GM12801 (cell line): ENCODE measurements at regions not wholly inside any gene's neighbourhood (a gene's known extent, or its start where the extent isn't known, plus 50 kb on each side); places are given as distances from the start of the nearest gene placed in this dataset.

Experiments used
- TF ChIP-seq, protein P1 (sequence below): IDR thresholded peaks from one replicate; pipeline ENCODE4 v1.5.1; 2011; ENCODE audit warnings: control low read depth; ENCODE audit not compliant: insufficient read length; ENCODE audit errors: extremely low read depth

DNA sequence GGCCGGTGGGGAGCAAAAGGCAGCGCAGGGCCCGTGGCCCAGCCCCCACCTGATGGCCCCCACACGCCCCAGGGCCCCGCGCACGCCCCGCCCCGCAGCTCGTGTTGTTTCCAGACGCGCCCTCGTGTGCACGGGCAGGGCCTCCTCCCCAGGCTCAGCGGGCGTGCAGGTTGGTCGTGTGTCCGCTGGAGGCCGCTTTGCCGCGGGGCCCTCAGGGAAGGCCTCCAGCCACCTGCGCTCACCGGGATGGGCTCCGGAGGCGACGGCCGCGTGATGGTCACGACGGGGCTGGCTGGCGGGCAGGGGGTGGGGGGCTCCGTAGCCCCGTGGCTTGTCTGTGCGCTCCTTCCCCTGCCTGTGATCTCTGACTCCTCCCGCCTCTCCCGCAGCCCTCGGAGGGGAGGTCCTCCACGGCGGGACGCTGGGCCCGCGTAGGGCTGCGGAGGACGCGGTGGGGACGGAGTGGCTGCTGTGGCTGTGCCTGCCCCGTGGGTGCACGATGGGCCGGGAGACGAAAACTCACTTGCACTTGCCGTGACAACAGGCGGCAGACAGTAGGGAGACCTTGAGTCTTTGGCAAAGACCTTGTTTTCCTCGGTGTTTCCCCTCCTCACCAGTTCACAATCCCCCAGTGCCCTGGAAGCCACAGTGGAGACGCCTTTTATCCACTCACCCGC is 67.1 kb downstream of the RTP5 start:
- TF ChIP-seq, protein P1, sequence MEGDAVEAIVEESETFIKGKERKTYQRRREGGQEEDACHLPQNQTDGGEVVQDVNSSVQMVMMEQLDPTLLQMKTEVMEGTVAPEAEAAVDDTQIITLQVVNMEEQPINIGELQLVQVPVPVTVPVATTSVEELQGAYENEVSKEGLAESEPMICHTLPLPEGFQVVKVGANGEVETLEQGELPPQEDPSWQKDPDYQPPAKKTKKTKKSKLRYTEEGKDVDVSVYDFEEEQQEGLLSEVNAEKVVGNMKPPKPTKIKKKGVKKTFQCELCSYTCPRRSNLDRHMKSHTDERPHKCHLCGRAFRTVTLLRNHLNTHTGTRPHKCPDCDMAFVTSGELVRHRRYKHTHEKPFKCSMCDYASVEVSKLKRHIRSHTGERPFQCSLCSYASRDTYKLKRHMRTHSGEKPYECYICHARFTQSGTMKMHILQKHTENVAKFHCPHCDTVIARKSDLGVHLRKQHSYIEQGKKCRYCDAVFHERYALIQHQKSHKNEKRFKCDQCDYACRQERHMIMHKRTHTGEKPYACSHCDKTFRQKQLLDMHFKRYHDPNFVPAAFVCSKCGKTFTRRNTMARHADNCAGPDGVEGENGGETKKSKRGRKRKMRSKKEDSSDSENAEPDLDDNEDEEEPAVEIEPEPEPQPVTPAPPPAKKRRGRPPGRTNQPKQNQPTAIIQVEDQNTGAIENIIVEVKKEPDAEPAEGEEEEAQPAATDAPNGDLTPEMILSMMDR: no peak

DNA sequence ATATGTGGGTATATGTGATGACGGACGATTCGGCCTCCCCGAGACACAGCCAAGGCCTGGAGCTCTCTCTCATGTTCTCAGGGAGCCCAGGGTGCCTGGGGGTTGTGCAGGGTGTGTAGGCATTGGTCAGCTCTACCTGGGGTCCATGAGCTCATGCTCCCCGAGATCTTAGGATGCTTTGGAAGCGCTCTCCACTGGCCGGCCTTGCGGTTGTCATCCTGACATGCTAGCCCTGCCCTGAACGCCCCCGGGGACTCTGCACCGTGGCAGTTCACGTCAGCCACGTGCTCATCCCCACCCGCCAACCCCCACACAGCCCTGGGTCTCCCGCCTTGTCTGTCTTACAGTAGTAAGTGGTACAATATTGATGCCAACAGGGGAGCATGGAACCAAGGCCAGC is 67.8 kb downstream of the RTP5 start:
- TF ChIP-seq, protein P1: no peak

DNA sequence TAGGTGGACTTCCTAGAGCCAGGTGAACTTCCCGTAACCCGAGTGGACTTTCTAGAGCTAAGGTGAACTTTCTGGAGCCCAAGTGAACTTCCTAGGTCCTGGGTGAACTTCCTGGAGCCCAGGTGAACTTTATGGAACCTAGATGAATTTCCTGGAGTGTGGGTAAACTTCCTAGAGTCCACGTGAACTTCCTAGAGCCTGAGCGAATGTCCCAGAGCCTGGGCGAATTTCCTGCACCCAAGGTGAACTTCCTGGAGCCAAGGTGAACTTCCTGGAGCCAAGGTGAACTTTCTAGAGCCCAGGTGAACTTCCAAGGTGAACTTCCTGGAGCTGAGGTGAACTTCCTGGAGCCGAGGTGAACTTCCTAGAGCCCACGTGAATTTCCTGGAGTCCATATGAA is 70.0 kb downstream of the RTP5 start:
- TF ChIP-seq, protein P1: no peak

DNA sequence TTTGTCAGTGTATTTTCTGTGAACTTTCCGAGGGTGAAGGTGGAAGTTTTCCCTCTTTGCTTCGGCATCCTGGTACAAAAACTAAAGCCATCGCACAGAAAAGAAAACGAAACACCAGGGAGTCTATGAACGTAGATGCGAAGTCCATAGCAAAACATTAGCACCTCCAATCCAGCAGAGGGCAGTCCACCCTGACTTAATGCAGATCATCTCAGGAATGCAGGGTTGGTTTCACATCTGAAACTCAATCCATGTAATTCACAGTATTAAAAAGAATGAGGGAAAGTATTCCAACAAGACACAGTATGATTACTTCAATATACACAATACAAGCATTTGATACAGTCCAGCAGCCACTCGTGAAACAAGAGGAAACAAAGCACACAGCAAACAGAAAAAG is 70.8 kb downstream of the RTP5 start:
- TF ChIP-seq, protein P1: no peak

DNA sequence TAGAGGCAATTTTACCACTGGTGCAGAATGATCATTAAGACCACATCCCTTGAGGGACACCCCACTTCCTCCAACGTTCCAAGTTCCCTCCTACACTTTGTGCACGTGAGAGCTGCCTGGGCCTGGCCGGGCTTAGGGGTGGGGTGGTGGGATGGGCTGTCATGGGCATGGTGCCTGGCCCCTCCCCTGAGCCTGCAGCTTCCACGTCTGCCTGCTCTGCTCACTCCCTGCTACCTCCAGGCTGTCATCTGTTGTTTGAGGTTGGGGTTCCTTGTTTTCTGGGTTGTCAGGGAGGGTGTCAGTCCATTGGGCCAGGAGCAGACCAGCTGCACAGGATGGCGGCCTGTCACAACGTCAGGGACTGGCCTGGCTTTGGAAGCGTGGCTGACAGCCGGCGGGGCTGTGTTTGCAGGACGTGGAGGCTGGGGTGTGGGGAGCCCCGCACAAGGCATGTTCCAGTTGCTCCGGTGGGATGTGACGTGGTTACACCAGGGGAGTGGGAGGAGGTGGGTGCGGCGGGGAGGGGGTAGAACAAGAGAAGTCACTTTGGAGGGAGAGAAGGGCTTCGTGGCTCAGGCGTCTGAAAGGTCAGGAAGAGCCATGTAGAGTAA is 72.3 kb downstream of the RTP5 start:
- TF ChIP-seq, protein P1: no peak

DNA sequence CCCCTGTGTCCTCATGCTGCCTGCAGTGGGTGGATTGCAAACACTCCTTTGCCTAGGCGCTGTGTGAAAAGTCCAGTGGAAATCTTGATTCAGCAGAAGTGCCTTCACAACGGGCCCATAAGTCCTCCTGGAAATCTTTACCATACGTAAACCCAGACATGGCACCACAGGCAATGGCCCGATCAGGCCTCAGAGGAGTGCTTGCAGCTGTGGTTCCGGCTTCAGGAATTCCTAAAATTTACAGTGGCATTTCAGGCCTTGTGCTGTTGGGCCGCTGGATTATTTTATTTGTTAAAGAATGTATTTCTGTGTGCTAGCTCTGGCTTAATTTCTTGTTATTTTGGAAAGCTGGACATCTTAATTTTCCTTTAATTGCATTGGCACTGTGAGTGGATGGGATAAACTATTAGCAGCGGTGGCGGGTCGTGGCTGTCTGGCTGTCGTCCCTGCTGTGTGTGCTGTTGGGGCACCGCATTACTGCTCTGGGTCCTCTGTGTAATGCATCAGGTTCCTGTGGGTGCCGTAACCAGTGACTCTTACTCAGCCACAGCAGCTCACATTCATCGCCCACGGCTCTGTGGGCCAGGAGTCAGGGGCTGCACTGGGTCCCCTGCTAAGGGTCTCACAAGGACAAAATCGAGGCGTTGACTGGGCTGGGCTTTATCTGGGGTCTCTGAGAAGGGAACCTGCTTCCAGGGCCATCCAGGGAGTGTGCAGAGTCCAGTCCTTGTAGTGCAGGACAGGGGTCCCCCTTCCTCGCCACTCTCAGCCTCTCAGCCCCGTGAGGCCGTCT is 73.1 kb downstream of the RTP5 start:
- TF ChIP-seq, protein P1: no peak

DNA sequence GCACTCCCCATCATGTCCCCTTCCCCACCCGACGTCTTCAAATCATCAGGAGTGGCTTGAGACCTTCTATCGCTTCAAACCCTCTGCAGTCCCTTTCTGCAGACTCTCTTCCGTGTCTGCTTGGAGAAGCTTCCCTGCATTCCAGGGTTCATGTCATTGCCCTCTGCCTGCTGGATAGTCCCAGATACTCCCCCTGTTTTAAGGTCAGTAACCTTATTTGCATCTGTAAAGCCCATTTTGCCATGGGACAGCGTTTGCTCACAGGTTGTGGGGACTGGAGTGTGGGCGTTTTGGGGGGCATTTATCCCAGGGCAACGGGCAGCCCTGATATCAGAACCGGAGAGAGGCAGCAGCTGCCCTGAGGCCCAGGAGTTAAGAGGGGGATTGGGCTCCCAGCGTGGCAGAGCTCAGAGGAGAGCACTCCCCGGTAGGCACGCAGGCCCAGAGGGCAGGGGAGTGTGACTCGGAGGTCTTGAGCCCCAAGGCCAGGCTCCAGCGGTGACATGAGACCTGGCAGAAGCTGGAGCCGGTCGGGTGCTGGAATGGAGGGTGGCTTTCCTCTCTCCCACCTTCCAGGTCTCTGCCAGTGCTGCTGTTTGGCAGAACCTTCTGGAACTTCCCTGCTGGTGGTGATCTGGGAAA is 73.8 kb downstream of the RTP5 start:
- TF ChIP-seq, protein P1: no peak
